Liver (tissue), 8 donors: ENCODE measurements at regions not wholly inside any gene's neighbourhood (a gene's known extent, or its start where the extent isn't known, plus 50 kb on each side); places are given as distances from the start of the nearest gene placed in this dataset.

ENCODE experiments used
- DNase-seq: peaks from one replicate; pipeline ENCODE4 v3.0.0-alpha.2; 2017; ENCODE audit warnings: low spot score
- H3K27ac ChIP-seq, 2 donors: one replicate each; pipeline ENCODE4 v1.7.0; 2013; ENCODE audit warnings: inconsistent platforms in 2 of 2, low read length in 2 of 2, control low read depth in 1 of 2, low read depth in 1 of 2, mild to moderate bottlenecking in 1 of 2
- H3K27me3 ChIP-seq, 4 donors: one replicate each; pipeline versions ENCODE4 v1.6.1 to v1.7.0; 2013; ENCODE audit warnings: low read length in 3 of 4, inconsistent platforms in 1 of 4, mild to moderate bottlenecking in 1 of 4, moderate library complexity in 1 of 4; ENCODE audit not compliant: control insufficient read depth in 4 of 4, insufficient read depth in 4 of 4
- H3K36me3 ChIP-seq, 4 donors: one replicate each; pipeline versions ENCODE4 v1.6.1 to v1.7.0; 2013; ENCODE audit warnings: low read length in 3 of 4, mild to moderate bottlenecking in 3 of 4, low read depth in 1 of 4, moderate library complexity in 1 of 4; ENCODE audit not compliant: control insufficient read depth in 4 of 4, insufficient read depth in 3 of 4
- H3K4me1 ChIP-seq, 4 donors: one replicate each; pipeline versions ENCODE4 v1.6.1 to v1.7.0; 2013; ENCODE audit warnings: low read length in 3 of 4, mild to moderate bottlenecking in 3 of 4, moderate library complexity in 1 of 4; ENCODE audit not compliant: control insufficient read depth in 4 of 4, insufficient read depth in 4 of 4
- H3K4me3 ChIP-seq, 3 donors: one replicate each; pipeline versions ENCODE4 v1.6.1 to v1.7.0; 2013; ENCODE audit warnings: low read length in 3 of 3, control low read depth in 1 of 3, low read depth in 1 of 3, mild to moderate bottlenecking in 1 of 3
- H3K9ac ChIP-seq, 2 donors: one replicate each; pipeline ENCODE4 v1.7.0; 2013; ENCODE audit warnings: low read length in 2 of 2, mild to moderate bottlenecking in 2 of 2, moderate library complexity in 2 of 2, control low read depth in 1 of 2, low read depth in 1 of 2
- H3K9me3 ChIP-seq, 4 donors: one replicate each; pipeline versions ENCODE4 v1.6.1 to v1.7.0; 2013; ENCODE audit warnings: low read length in 3 of 4; ENCODE audit not compliant: control insufficient read depth in 4 of 4
- EGR1 ChIP-seq, 2 donors: IDR thresholded peaks; 2 replicates each; pipeline ENCODE4 v1.6.1; 2016 to 2018; ENCODE audit warnings: antibody characterized with exemption in 2 of 2, low read depth in 2 of 2
- FOXA2 ChIP-seq: IDR thresholded peaks from 2 replicates; pipeline ENCODE4 v1.6.1; 2016; ENCODE audit warnings: antibody characterized with exemption
- GABPA ChIP-seq, 2 donors: IDR thresholded peaks in 1 of 2; conservative IDR thresholded peaks in 1 of 2; 2 replicates each; pipeline ENCODE4 v1.6.1; 2016; ENCODE audit warnings: antibody characterized with exemption in 2 of 2, mild to moderate bottlenecking in 1 of 2, moderate library complexity in 1 of 2
- HNF4A ChIP-seq, 2 donors: conservative IDR thresholded peaks; 2 replicates each; pipeline ENCODE4 v1.6.1; 2016; ENCODE audit warnings: antibody characterized with exemption in 2 of 2, mild to moderate bottlenecking in 2 of 2
- HNF4G ChIP-seq: IDR thresholded peaks from 2 replicates; pipeline ENCODE4 v1.6.1; 2016; ENCODE audit warnings: antibody characterized with exemption
- NR2F2 ChIP-seq: IDR thresholded peaks from 2 replicates; pipeline ENCODE4 v1.6.1; 2016; ENCODE audit warnings: antibody characterized with exemption
- RAD21 ChIP-seq, 2 donors: IDR thresholded peaks; 2 replicates each; pipeline ENCODE4 v1.6.1; 2016; ENCODE audit warnings: antibody characterized with exemption in 2 of 2, mild to moderate bottlenecking in 2 of 2
- RXRA ChIP-seq, 2 donors: IDR thresholded peaks; 2 replicates each; pipeline ENCODE4 v1.6.1; 2017 to 2018; ENCODE audit warnings: antibody characterized with exemption in 2 of 2, mild to moderate bottlenecking in 1 of 2
- SP1 ChIP-seq: IDR thresholded peaks from 2 replicates; pipeline ENCODE4 v1.6.1; 2018; ENCODE audit warnings: antibody characterized with exemption, mild to moderate bottlenecking
- TAF1 ChIP-seq: conservative IDR thresholded peaks from 2 replicates; pipeline ENCODE4 v1.6.1; 2016; ENCODE audit warnings: antibody characterized with exemption, mild to moderate bottlenecking
- YY1 ChIP-seq: IDR thresholded peaks from 2 replicates; pipeline ENCODE4 v1.6.1; 2016; ENCODE audit warnings: antibody characterized with exemption, mild to moderate bottlenecking
- WGBS: extraction: QIAGEN DNeasy Blood & Tissue Kit; methylation state at CpG from one replicate; pipeline ENCODE4 v1.1.7; 2013; 5-methylcytosine and 5-hydroxymethylcytosine counted together
- TF ChIP-seq, protein P1 (sequence below): IDR thresholded peaks from 2 replicates; pipeline ENCODE4 v1.6.1; 2016; ENCODE audit warnings: antibody characterized with exemption
- TF ChIP-seq, protein P2 (sequence below): fragments of 150-350 bp; IDR thresholded peaks from 2 replicates; pipeline ENCODE4 v1.5.1; 2017; ENCODE audit warnings: improper control_type of control experiment, low read depth, low read length; ENCODE audit not compliant: missing input control
- TF ChIP-seq, protein P3 (sequence below): IDR thresholded peaks from 2 replicates; pipeline ENCODE4 v1.6.1; 2016; ENCODE audit warnings: antibody characterized with exemption, mild to moderate bottlenecking
- TF ChIP-seq, protein P4 (sequence below): IDR thresholded peaks from 2 replicates; pipeline ENCODE4 v1.6.1; 2016; ENCODE audit warnings: antibody characterized with exemption
- donor health status: healthy.
- donor health status: healthy.
- donor health status: healthy.
- donor health status: healthy.
- donor health status: healthy.

DNA sequence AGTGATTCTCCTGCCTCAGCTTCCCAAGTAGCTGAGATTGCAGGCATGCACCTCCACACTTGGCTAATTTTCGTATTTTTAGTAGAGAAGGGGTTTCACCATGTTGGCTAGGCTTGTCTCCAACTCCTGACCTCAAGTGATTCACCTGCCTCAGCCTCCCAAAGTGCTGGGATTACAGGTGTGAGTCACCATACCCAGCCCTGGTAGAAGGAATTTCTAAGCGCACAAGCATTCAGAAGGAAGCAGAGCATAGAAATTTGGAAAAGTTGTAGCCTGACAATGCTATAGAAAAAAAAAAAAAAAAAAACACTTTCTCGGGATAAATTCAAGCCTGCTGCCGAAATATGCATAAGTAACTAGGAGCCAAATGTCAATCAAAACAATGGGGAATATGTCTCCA is 249.4 kb downstream of the GRB14 start:
- TF ChIP-seq SP1 (no peak), YY1 (no peak), HNF4A (conservative IDR thresholded peaks at IDR 0.05) (no peak), EGR1 (IDR thresholded peaks at IDR 0.05; ENCODE audit: low read depth in 2 of 2) (no peak), HNF4G (no peak), RAD21 (IDR thresholded peaks at IDR 0.05) (no peak), RXRA (IDR thresholded peaks at IDR 0.05) (no peak), FOXA2 (no peak), NR2F2 (no peak)
- TF ChIP-seq, protein P1, sequence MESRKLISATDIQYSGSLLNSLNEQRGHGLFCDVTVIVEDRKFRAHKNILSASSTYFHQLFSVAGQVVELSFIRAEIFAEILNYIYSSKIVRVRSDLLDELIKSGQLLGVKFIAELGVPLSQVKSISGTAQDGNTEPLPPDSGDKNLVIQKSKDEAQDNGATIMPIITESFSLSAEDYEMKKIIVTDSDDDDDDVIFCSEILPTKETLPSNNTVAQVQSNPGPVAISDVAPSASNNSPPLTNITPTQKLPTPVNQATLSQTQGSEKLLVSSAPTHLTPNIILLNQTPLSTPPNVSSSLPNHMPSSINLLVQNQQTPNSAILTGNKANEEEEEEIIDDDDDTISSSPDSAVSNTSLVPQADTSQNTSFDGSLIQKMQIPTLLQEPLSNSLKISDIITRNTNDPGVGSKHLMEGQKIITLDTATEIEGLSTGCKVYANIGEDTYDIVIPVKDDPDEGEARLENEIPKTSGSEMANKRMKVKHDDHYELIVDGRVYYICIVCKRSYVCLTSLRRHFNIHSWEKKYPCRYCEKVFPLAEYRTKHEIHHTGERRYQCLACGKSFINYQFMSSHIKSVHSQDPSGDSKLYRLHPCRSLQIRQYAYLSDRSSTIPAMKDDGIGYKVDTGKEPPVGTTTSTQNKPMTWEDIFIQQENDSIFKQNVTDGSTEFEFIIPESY: no peak
- TF ChIP-seq, protein P2, sequence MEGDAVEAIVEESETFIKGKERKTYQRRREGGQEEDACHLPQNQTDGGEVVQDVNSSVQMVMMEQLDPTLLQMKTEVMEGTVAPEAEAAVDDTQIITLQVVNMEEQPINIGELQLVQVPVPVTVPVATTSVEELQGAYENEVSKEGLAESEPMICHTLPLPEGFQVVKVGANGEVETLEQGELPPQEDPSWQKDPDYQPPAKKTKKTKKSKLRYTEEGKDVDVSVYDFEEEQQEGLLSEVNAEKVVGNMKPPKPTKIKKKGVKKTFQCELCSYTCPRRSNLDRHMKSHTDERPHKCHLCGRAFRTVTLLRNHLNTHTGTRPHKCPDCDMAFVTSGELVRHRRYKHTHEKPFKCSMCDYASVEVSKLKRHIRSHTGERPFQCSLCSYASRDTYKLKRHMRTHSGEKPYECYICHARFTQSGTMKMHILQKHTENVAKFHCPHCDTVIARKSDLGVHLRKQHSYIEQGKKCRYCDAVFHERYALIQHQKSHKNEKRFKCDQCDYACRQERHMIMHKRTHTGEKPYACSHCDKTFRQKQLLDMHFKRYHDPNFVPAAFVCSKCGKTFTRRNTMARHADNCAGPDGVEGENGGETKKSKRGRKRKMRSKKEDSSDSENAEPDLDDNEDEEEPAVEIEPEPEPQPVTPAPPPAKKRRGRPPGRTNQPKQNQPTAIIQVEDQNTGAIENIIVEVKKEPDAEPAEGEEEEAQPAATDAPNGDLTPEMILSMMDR: no peak
- TF ChIP-seq, protein P3, sequence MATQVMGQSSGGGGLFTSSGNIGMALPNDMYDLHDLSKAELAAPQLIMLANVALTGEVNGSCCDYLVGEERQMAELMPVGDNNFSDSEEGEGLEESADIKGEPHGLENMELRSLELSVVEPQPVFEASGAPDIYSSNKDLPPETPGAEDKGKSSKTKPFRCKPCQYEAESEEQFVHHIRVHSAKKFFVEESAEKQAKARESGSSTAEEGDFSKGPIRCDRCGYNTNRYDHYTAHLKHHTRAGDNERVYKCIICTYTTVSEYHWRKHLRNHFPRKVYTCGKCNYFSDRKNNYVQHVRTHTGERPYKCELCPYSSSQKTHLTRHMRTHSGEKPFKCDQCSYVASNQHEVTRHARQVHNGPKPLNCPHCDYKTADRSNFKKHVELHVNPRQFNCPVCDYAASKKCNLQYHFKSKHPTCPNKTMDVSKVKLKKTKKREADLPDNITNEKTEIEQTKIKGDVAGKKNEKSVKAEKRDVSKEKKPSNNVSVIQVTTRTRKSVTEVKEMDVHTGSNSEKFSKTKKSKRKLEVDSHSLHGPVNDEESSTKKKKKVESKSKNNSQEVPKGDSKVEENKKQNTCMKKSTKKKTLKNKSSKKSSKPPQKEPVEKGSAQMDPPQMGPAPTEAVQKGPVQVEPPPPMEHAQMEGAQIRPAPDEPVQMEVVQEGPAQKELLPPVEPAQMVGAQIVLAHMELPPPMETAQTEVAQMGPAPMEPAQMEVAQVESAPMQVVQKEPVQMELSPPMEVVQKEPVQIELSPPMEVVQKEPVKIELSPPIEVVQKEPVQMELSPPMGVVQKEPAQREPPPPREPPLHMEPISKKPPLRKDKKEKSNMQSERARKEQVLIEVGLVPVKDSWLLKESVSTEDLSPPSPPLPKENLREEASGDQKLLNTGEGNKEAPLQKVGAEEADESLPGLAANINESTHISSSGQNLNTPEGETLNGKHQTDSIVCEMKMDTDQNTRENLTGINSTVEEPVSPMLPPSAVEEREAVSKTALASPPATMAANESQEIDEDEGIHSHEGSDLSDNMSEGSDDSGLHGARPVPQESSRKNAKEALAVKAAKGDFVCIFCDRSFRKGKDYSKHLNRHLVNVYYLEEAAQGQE: no peak
- H3K36me3 ChIP-seq: no peaks in the 10 kb centered on the region

DNA sequence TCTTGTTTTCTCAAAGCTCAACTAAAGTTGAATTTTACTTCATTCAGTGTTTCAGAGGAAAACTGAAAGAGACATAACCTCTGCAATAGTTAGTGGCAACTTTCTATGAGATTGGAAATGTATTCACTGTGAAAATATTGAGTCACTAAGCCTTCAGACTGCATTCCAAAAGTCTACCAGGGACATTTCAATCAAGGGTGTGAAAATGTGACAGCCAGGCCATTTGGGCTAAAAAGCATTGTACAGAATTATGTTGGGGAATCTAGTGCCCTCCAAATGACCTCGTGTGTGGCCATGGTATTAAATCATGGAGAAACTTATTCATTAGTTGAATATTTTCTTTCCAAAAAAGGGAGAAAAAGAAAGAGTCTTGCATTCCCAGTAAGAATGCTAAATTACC is 251.9 kb downstream of the GRB14 start:
- no peak overlapping the region for H3K9ac ChIP-seq
- H3K36me3 ChIP-seq: no peaks in the 10 kb centered on the region
- H3K4me1 ChIP-seq: no peaks in the 10 kb centered on the region
- H3K27ac ChIP-seq: no peak overlapping the region
- H3K4me3 ChIP-seq: no peak overlapping the region
- no peak for TF ChIP-seq SP1
- no peak for TF ChIP-seq HNF4A (conservative IDR thresholded peaks at IDR 0.05)
- TF ChIP-seq YY1: no peak
- TF ChIP-seq HNF4G: no peak
- no peak for TF ChIP-seq EGR1 (IDR thresholded peaks at IDR 0.05; ENCODE audit: low read depth in 2 of 2)
- TF ChIP-seq, protein P2: no peak
- no peak for TF ChIP-seq GABPA (IDR thresholded peaks at IDR 0.05 in 1 of 2, conservative IDR thresholded peaks at IDR 0.05 in 1 of 2)
- TF ChIP-seq, protein P3: no peak
- TF ChIP-seq, protein P4, sequence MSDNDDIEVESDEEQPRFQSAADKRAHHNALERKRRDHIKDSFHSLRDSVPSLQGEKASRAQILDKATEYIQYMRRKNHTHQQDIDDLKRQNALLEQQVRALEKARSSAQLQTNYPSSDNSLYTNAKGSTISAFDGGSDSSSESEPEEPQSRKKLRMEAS: no peak
- TF ChIP-seq FOXA2: no peak
- no peak for TF ChIP-seq TAF1
- DNase-seq: no peak
- 46% methylated on average over 1 of the region's 1 CpG for WGBS
- H3K27me3 ChIP-seq: no peaks in the 10 kb centered on the region
- peaks cover 0 to 5% (median 1%) of the 10 kb centered on the region in 4 donors for H3K9me3 ChIP-seq

More for the DNA sequence above, 249.4 kb downstream of the GRB14 start:
- Histone ChIP-seq H3K9ac (no peak overlapping the region), H3K4me3 (no peak overlapping the region), H3K9me3 (peaks cover 0 to 5% (median 1%) of the 10 kb centered on the region in 4 donors), H3K4me1 (no peaks in the 10 kb centered on the region), H3K27me3 (no peaks in the 10 kb centered on the region), H3K27ac (no peak overlapping the region)
- 74% methylated on average over 4 of the region's 4 CpGs for WGBS
- DNase-seq: no peak
